SH-SY5Y (cell line): ENCODE measurements at regions not wholly inside any gene's neighbourhood (a gene's known extent, or its start where the extent isn't known, plus 50 kb on each side); places are given as distances from the start of the nearest gene placed in this dataset.

Experiments
- GATA2 ChIP-seq: IDR thresholded peaks from 2 replicates; pipeline ENCODE4 v1.6.1; 2011; ENCODE audit warnings: mild to moderate bottlenecking, low read depth, low read length
- GATA3 ChIP-seq: IDR thresholded peaks from 2 replicates; pipeline ENCODE4 v1.6.1; 2011; ENCODE audit warnings: low read depth, mild to moderate bottlenecking, low read length, moderate library complexity

DNA sequence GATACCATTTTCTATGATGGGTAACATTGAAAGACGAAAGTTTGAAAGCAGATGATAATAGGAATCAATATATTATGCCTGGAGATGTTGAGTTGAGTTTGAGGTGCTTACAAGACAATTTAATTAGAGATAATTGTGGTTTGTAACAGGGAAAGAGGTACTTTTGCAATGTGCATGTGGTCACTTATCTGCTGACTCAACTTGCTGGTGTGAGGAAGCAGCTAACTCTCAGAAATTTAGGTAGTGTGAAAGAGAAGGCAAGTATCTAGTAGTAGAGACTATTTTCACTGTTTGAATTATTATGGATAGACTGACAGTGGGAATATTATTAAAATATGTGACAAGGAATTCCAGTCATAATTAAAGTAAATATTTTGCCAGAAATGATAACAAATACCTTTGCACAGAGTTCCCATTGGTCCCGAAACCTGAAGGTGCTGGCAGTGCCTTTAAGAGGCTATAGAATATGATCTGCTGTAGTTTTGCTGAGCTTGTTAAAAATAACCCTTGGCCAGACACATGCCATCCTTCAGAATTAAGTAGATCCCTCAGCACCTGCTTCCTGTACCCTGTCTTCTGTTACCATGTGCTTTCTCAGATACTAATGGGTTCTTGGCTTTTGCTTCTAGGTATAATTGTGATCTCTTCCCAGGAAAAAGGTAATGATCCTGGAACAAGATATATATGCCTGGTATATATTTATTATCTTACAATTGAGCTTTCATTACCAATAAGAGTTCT, 315.9 kb downstream of the BCHE start:
- TF ChIP-seq GATA2 (no peak), GATA3 (no peak)
